GM18498 (cell line): ENCODE measurements at regions not wholly inside any gene's neighbourhood (a gene's known extent, or its start where the extent isn't known, plus 50 kb on each side); places are given as distances from the start of the nearest gene placed in this dataset.

Experiments
- ATAC-seq: cut with Tn5 transposase; IDR thresholded peaks from one replicate; pipeline ENCODE4 v1.9.1; 2021; ENCODE audit warnings: mild to moderate bottlenecking, moderate library complexity; ENCODE audit not compliant: unreplicated experiment

GRCh38 chr18:45298986-45299385, 316.3 kb upstream of the SLC14A2 start:
- ATAC-seq, result no peak

GRCh38 chr18:45303026-45303425, 312.2 kb upstream of the SLC14A2 start:
- no peak for ATAC-seq

GRCh38 chr18:45304558-45304957, 310.7 kb upstream of the SLC14A2 start:
- ATAC-seq, result no peak

- ATAC-seq, result no peak
Measured at GRCh38 chr18:45312555-45313126, 302.6 kb upstream of the SLC14A2 start.

- no peak for ATAC-seq
Measured at GRCh38 chr18:45316127-45316526, 299.1 kb upstream of the SLC14A2 start.

GRCh38 chr18:45317948-45318640, 297.2 kb upstream of the SLC14A2 start:
- no peak for ATAC-seq

GRCh38 chr18:45320724-45321123, 294.6 kb upstream of the SLC14A2 start:
- ATAC-seq, result no peak

GRCh38 chr18:45321520-45321919, 293.8 kb upstream of the SLC14A2 start:
- no peak for ATAC-seq

- no peak for ATAC-seq
Measured at GRCh38 chr18:45322343-45322742, 292.9 kb upstream of the SLC14A2 start.

- ATAC-seq, result no peak
Measured at GRCh38 chr18:45324101-45324494, 291.2 kb upstream of the SLC14A2 start.

GRCh38 chr18:45324495-45325113, 290.7 kb upstream of the SLC14A2 start:
- no peak for ATAC-seq

GRCh38 chr18:45325778-45326177, 289.5 kb upstream of the SLC14A2 start:
- ATAC-seq, result no peak

GRCh38 chr18:45326505-45326904, 288.8 kb upstream of the SLC14A2 start:
- ATAC-seq, result no peak

- ATAC-seq, result no peak
Measured at GRCh38 chr18:45328296-45328695, 287.0 kb upstream of the SLC14A2 start.

- no peak for ATAC-seq
Measured at GRCh38 chr18:45328811-45329210, 286.5 kb upstream of the SLC14A2 start.

- ATAC-seq, result no peak
Measured at GRCh38 chr18:45329316-45329715, 286.0 kb upstream of the SLC14A2 start.

GRCh38 chr18:45330170-45330594, 285.1 kb upstream of the SLC14A2 start:
- no peak for ATAC-seq

GRCh38 chr18:45332871-45333270, 282.4 kb upstream of the SLC14A2 start:
- no peak for ATAC-seq

GRCh38 chr18:45334191-45334590, 281.1 kb upstream of the SLC14A2 start:
- no peak for ATAC-seq

GRCh38 chr18:45335282-45336043, 279.8 kb upstream of the SLC14A2 start:
- ATAC-seq, result no peak

- no peak for ATAC-seq
Measured at GRCh38 chr18:45336448-45336847, 278.8 kb upstream of the SLC14A2 start.

GRCh38 chr18:45337477-45337876, 277.8 kb upstream of the SLC14A2 start:
- ATAC-seq, result no peak
